ENCODE measurements at regions not wholly inside any gene's neighbourhood (a gene's known extent, or its start where the extent isn't known, plus 50 kb on each side); places are given as distances from the start of the nearest gene placed in this dataset.

DNA sequence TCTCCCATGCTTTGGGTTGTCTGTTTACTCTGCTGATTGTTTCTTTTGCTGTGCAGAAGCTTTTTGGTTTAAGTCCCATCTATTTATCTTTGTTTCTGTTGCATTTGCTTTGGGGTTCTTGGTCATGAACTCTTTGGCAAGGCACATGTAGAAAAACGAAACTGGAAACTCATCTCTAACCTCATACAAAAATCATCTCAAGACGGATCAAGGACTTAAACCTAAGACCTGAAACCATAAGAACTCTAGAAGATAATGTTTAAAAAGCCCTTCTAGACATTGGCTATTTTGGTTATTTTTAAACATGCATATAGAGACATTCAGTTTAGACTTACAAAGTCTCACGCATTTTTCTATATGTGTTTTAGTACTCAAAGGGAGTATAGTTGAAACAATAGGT, 1164.3 kb upstream of the GYPC start:
- intact Hi-C loops (cut with micrococcal nuclease) = no loop called here
- peaks cover 0 to 9% (median 3%) of the 10 kb centered on the region in 7 donors for H3K9me3 Mint-ChIP-seq
- H3K4me2 ChIP-seq (replicated peaks; ENCODE audit: extremely low read depth, low read length, poor library complexity, severe bottlenecking) = no peak overlapping the region
- no peak overlapping the region for H3K4me3 ChIP-seq (replicated peaks in 1 of 3; ENCODE audit: low read depth in 2 of 3, low read length in 3 of 3)
- TF ChIP-seq, protein P1, sequence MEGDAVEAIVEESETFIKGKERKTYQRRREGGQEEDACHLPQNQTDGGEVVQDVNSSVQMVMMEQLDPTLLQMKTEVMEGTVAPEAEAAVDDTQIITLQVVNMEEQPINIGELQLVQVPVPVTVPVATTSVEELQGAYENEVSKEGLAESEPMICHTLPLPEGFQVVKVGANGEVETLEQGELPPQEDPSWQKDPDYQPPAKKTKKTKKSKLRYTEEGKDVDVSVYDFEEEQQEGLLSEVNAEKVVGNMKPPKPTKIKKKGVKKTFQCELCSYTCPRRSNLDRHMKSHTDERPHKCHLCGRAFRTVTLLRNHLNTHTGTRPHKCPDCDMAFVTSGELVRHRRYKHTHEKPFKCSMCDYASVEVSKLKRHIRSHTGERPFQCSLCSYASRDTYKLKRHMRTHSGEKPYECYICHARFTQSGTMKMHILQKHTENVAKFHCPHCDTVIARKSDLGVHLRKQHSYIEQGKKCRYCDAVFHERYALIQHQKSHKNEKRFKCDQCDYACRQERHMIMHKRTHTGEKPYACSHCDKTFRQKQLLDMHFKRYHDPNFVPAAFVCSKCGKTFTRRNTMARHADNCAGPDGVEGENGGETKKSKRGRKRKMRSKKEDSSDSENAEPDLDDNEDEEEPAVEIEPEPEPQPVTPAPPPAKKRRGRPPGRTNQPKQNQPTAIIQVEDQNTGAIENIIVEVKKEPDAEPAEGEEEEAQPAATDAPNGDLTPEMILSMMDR (IDR thresholded peaks at IDR 0.05) = no peak
- H3K27me3 Mint-ChIP-seq (ENCODE audit: low read depth in 3 of 3) = peaks cover 0 to 4% (median 0%) of the 10 kb centered on the region in 3 donors
- H3K9me3 ChIP-seq (replicated peaks in 1 of 2; ENCODE audit: control insufficient read depth in 1 of 2, insufficient read depth in 1 of 2, low read length in 2 of 2) = peaks cover 0 to 6% of the 10 kb centered on the region in 2 donors
- no CpG with 5 or more reads among the region's 3 CpGs for WGBS (ENCODE audit: insufficient coverage)
- no peaks in the 10 kb centered on the region for H3K27me3 ChIP-seq (ENCODE audit: control insufficient read depth in 2 of 2, insufficient read depth in 2 of 2, low read length in 2 of 2)
- H3K9ac ChIP-seq (ENCODE audit: insufficient read depth, low read length, poor library complexity, severe bottlenecking) = no peak overlapping the region
- no peak overlapping the region for H3K27ac Mint-ChIP-seq
- H3K27ac ChIP-seq (ENCODE audit: low read depth in 1 of 2, low read length in 2 of 2) = no peak overlapping the region
- no peak overlapping the region for H3K4me3 Mint-ChIP-seq
- no peaks in the 10 kb centered on the region for H3K36me3 Mint-ChIP-seq
- no peaks in the 10 kb centered on the region for H3K36me3 ChIP-seq (replicated peaks in 1 of 2; ENCODE audit: control insufficient read depth in 1 of 2, insufficient read depth in 2 of 2, low read length in 2 of 2)
- H4K20me1 ChIP-seq (ENCODE audit: insufficient read depth, low read length) = no peaks in the 10 kb centered on the region
- no peaks in the 10 kb centered on the region for H3K79me2 ChIP-seq (ENCODE audit: insufficient read depth, low read length)
- H2AFZ ChIP-seq (ENCODE audit: insufficient read depth, low read depth, low read length, poor library complexity, severe bottlenecking) = no peak overlapping the region
- no peaks in the 10 kb centered on the region for H3K4me1 ChIP-seq (ENCODE audit: control insufficient read depth in 1 of 2, insufficient read depth in 2 of 2, low read length in 2 of 2)
- no peaks in the 10 kb centered on the region for H3K4me1 Mint-ChIP-seq
- no peak for DNase-seq

DNA sequence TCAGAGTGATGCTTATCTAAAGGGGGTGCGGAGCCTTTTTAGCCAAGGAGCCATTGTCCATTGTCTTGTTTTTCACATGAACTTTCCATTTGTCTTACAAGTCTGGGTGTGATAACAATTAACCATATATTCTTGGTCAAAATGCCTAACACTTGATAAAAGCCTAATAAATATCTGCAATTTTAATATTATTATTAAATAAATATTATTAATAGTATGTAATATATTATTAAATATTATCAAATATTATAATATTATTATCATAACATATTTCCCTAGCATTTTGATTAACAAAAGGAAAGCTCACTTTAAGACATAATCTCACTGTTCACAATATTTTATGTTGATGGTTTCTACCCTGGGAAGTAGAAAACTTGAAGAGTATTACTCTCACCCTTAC, 1143.6 kb upstream of the GYPC start:
- Mint-ChIP-seq H3K4me1 (no peaks in the 10 kb centered on the region), H3K36me3 (no peaks in the 10 kb centered on the region), H3K27ac (no peak overlapping the region), H3K27me3 (ENCODE audit: low read depth in 3 of 3) (peaks cover 0 to 1% (median 0%) of the 10 kb centered on the region in 3 donors), H3K4me3 (no peak overlapping the region), H3K9me3 (peaks cover 0 to 3% (median 0%) of the 10 kb centered on the region in 7 donors)
- no peaks in the 10 kb centered on the region for H3K27me3 ChIP-seq (ENCODE audit: control insufficient read depth in 2 of 2, insufficient read depth in 2 of 2, low read length in 2 of 2)
- H3K9me3 ChIP-seq (replicated peaks in 1 of 2; ENCODE audit: control insufficient read depth in 1 of 2, insufficient read depth in 1 of 2, low read length in 2 of 2) = peaks cover 0 to 3% of the 10 kb centered on the region in 2 donors
- no peak overlapping the region for H3K4me2 ChIP-seq (replicated peaks; ENCODE audit: extremely low read depth, low read length, poor library complexity, severe bottlenecking)
- no peak overlapping the region for H2AFZ ChIP-seq (ENCODE audit: insufficient read depth, low read depth, low read length, poor library complexity, severe bottlenecking)
- no peaks in the 10 kb centered on the region for H3K36me3 ChIP-seq (replicated peaks in 1 of 2; ENCODE audit: control insufficient read depth in 1 of 2, insufficient read depth in 2 of 2, low read length in 2 of 2)
- H3K27ac ChIP-seq (ENCODE audit: low read depth in 1 of 2, low read length in 2 of 2) = no peak overlapping the region
- DNase-seq = no peak
- H3K4me3 ChIP-seq (replicated peaks in 1 of 3; ENCODE audit: low read depth in 2 of 3, low read length in 3 of 3) = no peak overlapping the region
- intact Hi-C loops (cut with micrococcal nuclease) = no loop called here
- no peaks in the 10 kb centered on the region for H3K79me2 ChIP-seq (ENCODE audit: insufficient read depth, low read length)
- TF ChIP-seq, protein P1 (IDR thresholded peaks at IDR 0.05) = no peak
- no CpG with 5 or more reads among the region's 1 CpG for WGBS (ENCODE audit: insufficient coverage)
- H4K20me1 ChIP-seq (ENCODE audit: insufficient read depth, low read length) = no peaks in the 10 kb centered on the region
- H3K9ac ChIP-seq (ENCODE audit: insufficient read depth, low read length, poor library complexity, severe bottlenecking) = no peak overlapping the region
- H3K4me1 ChIP-seq (ENCODE audit: control insufficient read depth in 1 of 2, insufficient read depth in 2 of 2, low read length in 2 of 2) = no peaks in the 10 kb centered on the region
